Islet of Langerhans (tissue), 1 donor: ENCODE measurements at regions not wholly inside any gene's neighbourhood (a gene's known extent, or its start where the extent isn't known, plus 50 kb on each side); places are given as distances from the start of the nearest gene placed in this dataset.
A peak's percentile ranks its signal among the peaks of the same experiment; 100 is the strongest.

Source experiments
- FAIRE-seq: peaks from one replicate; lab custom pipeline; 2011; peaks lifted over from hg19 to GRCh38; lab: Jason Lieb, UNC

- FAIRE-seq = no peak
These were observed 811.6 kb upstream of the ARGLU1 start for GRCh38 chr13:107379407-107380155.

DNA sequence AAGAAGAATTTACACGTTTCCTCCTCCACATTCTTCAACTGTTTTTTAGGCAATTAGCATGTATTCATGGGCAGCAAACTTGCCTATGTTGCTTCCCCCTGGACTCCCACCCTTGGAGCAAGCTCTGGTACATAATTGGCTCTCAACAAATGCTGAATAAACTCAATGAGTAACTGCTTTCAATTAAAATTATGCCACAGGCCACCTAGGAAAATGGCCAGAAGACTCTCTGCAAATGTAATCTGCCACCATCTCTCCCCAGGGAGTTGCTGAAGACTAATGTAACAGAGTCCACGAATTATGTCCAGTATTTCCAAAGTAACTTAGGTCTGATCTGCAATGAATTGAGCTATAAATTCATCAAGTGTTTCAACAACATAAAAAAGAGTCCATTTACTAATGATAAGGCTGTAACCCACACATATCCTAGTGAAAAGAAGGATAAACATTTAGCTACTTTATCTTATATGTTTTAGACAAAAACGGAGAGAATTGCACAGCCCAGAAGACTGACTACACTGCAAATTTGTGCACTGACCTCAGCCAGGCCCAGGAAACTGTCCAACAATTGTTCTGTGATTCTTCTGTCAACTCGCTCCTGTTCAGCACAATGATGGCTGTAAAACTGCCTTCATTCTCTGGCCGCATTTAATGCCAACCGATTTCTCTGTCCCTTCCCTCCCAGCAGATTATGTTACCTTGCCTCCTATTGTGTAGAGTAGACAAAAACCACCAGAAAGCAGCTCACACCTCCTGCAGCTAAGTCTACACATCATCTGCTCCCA, 808.6 kb upstream of the ARGLU1 start:
- FAIRE-seq = no peak

DNA sequence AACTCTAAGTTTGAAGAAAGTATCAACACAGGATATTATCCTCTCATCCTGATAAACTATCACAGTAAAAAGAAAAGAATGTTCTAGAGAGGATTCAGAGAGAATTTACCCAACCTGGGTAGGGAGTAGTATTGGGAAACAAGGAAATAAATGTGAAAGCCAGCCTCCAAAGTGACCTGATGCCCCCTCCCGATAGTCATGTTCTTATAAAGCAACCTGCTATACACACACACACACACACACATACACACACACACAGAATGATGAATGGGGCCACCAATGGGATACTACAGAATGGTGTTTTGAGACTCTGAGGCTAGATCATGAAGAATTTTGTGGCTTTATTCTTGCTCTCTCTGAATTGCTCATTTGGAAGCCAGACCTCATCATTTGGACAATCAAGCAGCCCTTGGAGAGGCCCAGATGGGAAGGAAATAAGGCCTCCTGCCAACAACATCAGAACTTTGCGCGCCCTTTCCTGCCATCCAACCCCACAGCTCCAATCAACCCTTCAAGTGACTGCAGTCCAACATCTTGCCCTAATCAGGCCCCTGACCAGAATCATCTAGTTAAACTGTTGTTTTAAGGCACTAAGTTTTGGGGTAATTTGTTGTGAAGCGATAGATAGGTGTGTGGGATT, 807.9 kb upstream of the ARGLU1 start:
- no peak for FAIRE-seq

DNA sequence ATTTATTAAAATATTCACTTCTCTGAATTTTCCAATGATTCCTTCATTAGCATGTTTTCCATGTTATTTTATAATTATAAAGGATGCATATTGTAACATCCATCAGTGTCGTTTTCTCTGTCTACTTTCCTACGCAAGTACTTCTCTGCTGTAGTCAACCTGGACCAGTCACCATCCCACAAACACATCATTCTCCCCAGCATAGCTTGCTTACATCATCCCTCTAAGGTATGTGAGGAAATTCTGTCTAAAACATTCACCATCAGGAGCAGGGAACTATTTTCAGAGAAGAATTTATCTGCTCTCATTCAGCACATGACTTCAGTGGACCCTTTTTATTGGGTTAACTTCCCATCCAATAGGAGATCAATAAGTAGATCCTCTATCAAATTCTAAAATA, 806.1 kb upstream of the ARGLU1 start:
- FAIRE-seq = no peak

GRCh38 chr13:107373551-107373950, 805.6 kb upstream of the ARGLU1 start:
- peak; percentile 97 for FAIRE-seq

- FAIRE-seq = no peak
These were observed 802.3 kb upstream of the ARGLU1 start for GRCh38 chr13:107370015-107370785.

DNA sequence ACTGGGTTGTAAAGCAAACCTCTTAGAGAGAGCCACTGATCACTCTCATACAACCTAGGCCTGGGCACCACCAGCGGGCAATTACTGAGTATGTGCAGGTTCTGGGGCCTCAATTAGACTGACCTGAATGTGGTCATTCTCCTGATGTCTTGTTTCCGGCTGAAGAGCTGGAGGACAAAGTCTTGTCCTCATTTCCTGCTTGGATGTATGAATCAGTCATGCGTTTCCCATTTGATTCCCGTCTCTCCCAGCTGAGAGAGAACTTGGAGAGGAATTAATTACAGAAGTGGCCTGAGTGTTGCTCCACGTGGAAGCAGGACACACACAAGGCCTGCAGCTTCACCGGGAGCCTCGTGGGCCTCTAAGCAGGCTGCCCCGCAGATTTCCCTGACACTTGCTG, 799.3 kb upstream of the ARGLU1 start:
- no peak for FAIRE-seq

- no peak for FAIRE-seq
These were observed 797.7 kb upstream of the ARGLU1 start for GRCh38 chr13:107365466-107366215.

DNA sequence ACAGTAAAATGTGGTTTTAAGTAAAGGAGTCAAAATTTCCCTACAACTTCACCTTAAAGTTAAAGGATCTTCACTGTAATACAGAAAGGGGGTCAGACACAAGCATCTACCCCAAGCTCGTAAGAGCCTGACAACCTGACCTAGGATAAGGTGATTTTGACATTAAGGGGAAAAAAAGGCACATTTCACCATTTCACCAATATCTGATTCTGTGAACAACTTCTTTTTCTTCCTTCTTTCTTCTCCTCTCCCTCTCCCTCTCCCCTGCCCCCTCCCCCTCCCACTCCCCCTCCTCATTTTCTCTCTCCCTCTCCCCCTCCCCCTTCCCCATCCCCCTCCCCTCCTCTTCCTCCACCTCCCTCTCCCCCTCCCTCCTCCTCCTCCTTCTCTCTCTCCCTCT, 796.7 kb upstream of the ARGLU1 start:
- no peak for FAIRE-seq

DNA sequence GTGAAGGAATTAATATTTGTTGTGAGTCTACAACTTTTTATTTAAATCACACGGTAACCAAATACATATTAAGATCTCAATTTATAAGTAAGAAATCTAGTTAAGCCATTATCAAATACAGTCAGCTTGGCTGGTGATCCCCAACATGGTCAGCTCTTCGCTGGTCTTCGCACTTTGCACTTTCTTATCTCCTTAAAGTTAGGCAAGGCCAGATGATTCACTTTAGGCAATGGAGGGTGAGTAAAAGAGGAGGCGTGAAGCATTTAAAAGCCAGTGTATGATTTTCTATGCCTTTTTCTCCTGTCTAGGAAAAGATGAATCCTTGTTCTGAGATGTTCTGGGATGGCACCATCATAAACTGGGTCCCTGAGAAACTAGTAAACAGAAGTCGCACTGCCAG, 793.7 kb upstream of the ARGLU1 start:
- no peak for FAIRE-seq

GRCh38 chr13:107360010-107360409, 792.1 kb upstream of the ARGLU1 start:
- no peak for FAIRE-seq

DNA sequence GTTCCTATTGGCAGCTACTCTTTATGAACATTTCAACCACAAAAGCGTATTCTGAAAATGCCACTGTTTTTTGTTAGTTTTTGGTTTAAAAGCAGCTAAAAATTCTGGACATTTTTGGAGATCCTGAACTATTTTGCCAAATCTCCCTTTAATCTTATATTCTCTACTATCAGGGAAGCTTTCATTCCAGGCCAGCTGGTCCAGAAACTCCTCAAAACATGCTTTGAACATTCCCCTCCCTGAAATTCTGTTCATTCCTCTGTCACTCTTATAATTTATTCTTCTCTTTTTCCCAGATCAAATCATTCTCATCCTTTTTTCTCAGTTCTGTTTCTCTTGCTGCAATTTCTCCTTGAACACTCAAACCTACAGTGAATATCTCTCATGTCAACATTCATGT, 790.9 kb upstream of the ARGLU1 start:
- FAIRE-seq = no peak

GRCh38 chr13:107351305-107351704, 783.4 kb upstream of the ARGLU1 start:
- FAIRE-seq = no peak

DNA sequence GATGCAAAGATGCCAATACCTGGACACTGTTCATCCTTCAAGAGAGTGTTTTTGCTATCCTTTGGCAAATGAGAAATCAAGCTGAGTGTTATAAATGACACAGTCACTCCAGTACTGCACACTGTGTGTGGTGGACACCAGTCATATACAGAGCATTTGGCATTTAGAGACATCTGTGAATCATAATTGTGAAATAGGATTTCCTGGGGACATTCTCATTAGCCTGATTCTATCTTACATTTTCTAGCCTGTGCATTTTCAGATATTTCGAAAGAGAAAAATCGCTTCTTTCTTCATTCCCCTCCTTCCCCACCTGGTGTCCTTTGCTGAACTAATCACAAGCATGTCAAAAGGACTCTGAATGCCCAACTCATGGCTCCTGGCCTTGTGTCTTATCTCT, 781.0 kb upstream of the ARGLU1 start:
- FAIRE-seq = no peak

- no peak for FAIRE-seq
These were observed 780.5 kb upstream of the ARGLU1 start for GRCh38 chr13:107348471-107348870.

GRCh38 chr13:107347641-107348369, 779.9 kb upstream of the ARGLU1 start:
- no peak for FAIRE-seq

- no peak for FAIRE-seq
These were observed 774.8 kb upstream of the ARGLU1 start for GRCh38 chr13:107342747-107343146.

DNA sequence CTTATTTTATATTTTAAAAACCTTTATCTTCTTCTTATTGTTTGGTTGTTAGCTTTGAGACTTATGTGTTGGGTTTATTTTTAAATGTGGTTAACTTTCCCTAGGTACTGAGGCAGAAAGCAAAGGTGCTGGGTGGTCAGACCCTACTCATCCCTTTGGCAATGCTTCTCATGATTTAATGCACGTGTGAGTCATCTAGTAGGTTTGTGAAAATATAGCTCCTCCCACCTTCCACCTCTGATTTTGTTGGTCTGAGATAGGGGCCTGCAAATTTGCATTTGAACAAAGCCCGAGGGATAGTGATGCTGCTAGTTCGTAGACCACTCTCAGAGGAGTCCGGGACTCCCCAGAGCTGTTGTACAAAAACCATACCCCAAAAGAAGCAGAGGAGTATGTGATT, 771.3 kb upstream of the ARGLU1 start:
- no peak for FAIRE-seq

GRCh38 chr13:107332188-107332587, 764.3 kb upstream of the ARGLU1 start:
- FAIRE-seq = no peak

DNA sequence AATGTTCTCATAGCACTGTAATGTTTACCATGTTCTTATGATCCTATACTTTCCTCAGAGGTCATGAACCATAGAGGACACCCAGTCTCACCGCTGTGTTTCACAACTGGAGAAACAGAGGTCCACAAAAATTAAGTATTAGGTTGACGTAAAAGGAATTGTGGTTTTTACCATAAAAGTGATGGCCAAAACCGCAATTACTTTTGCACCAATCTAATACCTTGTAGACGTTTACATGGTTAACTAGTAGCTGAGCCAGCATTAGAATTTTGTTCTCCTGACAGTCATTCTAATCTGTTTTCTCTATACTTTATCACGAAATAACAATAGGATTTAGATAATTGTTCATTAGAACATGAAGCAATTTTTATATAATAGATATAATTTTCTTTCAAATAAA, 763.4 kb upstream of the ARGLU1 start:
- no peak for FAIRE-seq

GRCh38 chr13:107330484-107330883, 762.5 kb upstream of the ARGLU1 start:
- FAIRE-seq = no peak
